ENCODE measurements at regions not wholly inside any gene's neighbourhood (a gene's known extent, or its start where the extent isn't known, plus 50 kb on each side); places are given as distances from the start of the nearest gene placed in this dataset.

DNA sequence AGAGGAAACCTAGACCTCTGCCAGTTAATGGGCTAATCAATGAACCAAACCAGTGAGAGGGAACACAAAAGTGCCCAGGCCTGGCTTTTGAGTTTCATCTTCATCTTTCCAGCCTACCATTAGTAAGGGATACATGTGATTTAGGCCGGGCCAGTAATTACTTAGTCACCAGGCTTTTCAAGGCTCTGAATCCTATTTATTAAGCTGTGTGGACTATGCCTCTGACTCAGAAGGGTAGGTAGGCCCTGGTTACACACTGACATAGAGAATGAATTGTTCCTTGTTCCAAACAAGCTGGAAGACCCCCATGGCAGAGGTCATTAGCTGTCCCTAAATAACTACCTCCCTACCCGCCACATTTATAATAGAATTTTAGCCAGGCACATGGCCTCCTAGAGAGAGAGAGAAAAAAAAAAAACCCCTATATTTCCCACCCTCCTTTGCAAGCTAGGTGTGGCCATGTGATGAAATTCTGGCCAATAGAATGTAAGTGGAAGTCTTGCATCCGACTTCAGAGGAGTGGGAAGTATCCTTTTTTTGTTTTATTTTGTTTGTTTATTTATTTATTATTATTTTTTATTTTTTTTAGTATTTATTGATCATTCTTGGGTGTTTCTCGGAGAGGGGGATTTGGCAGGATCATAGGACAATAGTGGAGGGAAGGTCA lies 112.3 kb upstream of the BCOR start:
- Histone ChIP-seq H3K27me3 (ENCODE audit: control insufficient read depth in 1 of 2, insufficient read depth in 2 of 2, low read length in 2 of 2) (no peaks in the 10 kb centered on the region), H3K9me3 (ENCODE audit: low read length) (no peaks in the 10 kb centered on the region), H3K4me3 (replicated peaks in 1 of 3; ENCODE audit: insufficient read depth in 1 of 3, low read depth in 2 of 3, low read length in 3 of 3) (no peak overlapping the region), H3K9ac (ENCODE audit: insufficient read depth, low read depth, low read length) (no peak overlapping the region), H2AFZ (ENCODE audit: low read length) (no peak overlapping the region), H3K27ac (ENCODE audit: extremely low read length, insufficient read depth, low read length) (no peak overlapping the region), H3K36me3 (replicated peaks in 1 of 2; ENCODE audit: control insufficient read depth in 1 of 2, insufficient read depth in 2 of 2, low read length in 2 of 2) (no peaks in the 10 kb centered on the region), H4K20me1 (ENCODE audit: insufficient read depth, low read length) (no peaks in the 10 kb centered on the region), H3K79me2 (ENCODE audit: insufficient read depth, low read length) (no peaks in the 10 kb centered on the region), H3K4me1 (ENCODE audit: insufficient read depth, low read length) (no peaks in the 10 kb centered on the region), H3K4me2 (ENCODE audit: low read depth, low read length) (no peak overlapping the region)
- 6% methylated on average over 3 of the region's 4 CpGs for WGBS (ENCODE audit: low lambda C conversion rate)
- no peak for TF ChIP-seq ZNF160 (CRISPR knock-in tag; IDR thresholded peaks at IDR 0.05)
- TF ChIP-seq ZNF513 (CRISPR knock-in tag; conservative IDR thresholded peaks at IDR 0.05) = no peak
- no peak for TF ChIP-seq RCOR2 (CRISPR knock-in tag; IDR thresholded peaks at IDR 0.05)
- TF ChIP-seq SNAPC5 (CRISPR knock-in tag; IDR thresholded peaks at IDR 0.05; ENCODE audit: borderline replicate concordance) = no peak
- TF ChIP-seq HOXA7 (CRISPR knock-in tag; IDR thresholded peaks at IDR 0.05) = no peak
- TF ChIP-seq JUN (CRISPR knock-in tag; IDR thresholded peaks at IDR 0.05) = no peak
- no peak for TF ChIP-seq ZNF816 (CRISPR knock-in tag; IDR thresholded peaks at IDR 0.05; ENCODE audit: borderline replicate concordance)
- TF ChIP-seq ZNF331 (CRISPR knock-in tag; IDR thresholded peaks at IDR 0.05) = no peak
- TF ChIP-seq ZNF709 (CRISPR knock-in tag; IDR thresholded peaks at IDR 0.05) = no peak
- TF ChIP-seq FIP1L1 (IDR thresholded peaks at IDR 0.05; ENCODE audit: borderline replicate concordance, insufficient read depth, low read depth, low read length) = no peak
- TF ChIP-seq, protein P1, sequence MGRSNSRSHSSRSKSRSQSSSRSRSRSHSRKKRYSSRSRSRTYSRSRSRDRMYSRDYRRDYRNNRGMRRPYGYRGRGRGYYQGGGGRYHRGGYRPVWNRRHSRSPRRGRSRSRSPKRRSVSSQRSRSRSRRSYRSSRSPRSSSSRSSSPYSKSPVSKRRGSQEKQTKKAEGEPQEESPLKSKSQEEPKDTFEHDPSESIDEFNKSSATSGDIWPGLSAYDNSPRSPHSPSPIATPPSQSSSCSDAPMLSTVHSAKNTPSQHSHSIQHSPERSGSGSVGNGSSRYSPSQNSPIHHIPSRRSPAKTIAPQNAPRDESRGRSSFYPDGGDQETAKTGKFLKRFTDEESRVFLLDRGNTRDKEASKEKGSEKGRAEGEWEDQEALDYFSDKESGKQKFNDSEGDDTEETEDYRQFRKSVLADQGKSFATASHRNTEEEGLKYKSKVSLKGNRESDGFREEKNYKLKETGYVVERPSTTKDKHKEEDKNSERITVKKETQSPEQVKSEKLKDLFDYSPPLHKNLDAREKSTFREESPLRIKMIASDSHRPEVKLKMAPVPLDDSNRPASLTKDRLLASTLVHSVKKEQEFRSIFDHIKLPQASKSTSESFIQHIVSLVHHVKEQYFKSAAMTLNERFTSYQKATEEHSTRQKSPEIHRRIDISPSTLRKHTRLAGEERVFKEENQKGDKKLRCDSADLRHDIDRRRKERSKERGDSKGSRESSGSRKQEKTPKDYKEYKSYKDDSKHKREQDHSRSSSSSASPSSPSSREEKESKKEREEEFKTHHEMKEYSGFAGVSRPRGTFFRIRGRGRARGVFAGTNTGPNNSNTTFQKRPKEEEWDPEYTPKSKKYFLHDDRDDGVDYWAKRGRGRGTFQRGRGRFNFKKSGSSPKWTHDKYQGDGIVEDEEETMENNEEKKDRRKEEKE (IDR thresholded peaks at IDR 0.05) = no peak
- no peak for TF ChIP-seq ZKSCAN5 (CRISPR knock-in tag; IDR thresholded peaks at IDR 0.05)
- TF ChIP-seq PRMT3 (CRISPR knock-in tag; IDR thresholded peaks at IDR 0.05; ENCODE audit: borderline replicate concordance, low read depth) = no peak
- TF ChIP-seq FOXC1 (CRISPR knock-in tag; IDR thresholded peaks at IDR 0.05; ENCODE audit: borderline replicate concordance) = no peak
- TF ChIP-seq RFXAP (CRISPR knock-in tag; IDR thresholded peaks at IDR 0.05; ENCODE audit: borderline replicate concordance) = no peak
- TF ChIP-seq ZZZ3 (CRISPR knock-in tag; IDR thresholded peaks at IDR 0.05; ENCODE audit: borderline replicate concordance) = no peak
- peak; percentile 29; the same call in 1 of the 3 replicates for ATAC-seq
- POLR2A ChIA-PET = no interaction called here
- CTCF ChIA-PET (ENCODE audit: low intra/inter-chr PET ratio, low total read pairs) = no interaction called here
- no peak for FAIRE-seq
- intact Hi-C loops (cut with micrococcal nuclease; ENCODE audit: unreplicated experiment) (no loop called here), in situ Hi-C loops (cut with HindIII; ENCODE audit: extremely low pct_ligation_motif_present, low pct_unique_long_range_greater_than_20kb) (no loop called here)
- peak; percentile 7 for DNase-seq (ENCODE audit: low spot score)
- BruUV-seq (replicated peaks) = no TSS peak

Measured in HepG2 (cell line).